ENCODE measurements at regions not wholly inside any gene's neighbourhood (a gene's known extent, or its start where the extent isn't known, plus 50 kb on each side); places are given as distances from the start of the nearest gene placed in this dataset.

- no peak overlapping the region for H3K4me3 Mint-ChIP-seq (ENCODE audit: unreplicated experiment)
- peaks cover 14% of the 10 kb centered on the region for H3K4me1 Mint-ChIP-seq (ENCODE audit: unreplicated experiment)
- no peak for DNase-seq (ENCODE audit: extremely low spot score, unreplicated experiment)
- no peaks in the 10 kb centered on the region for H3K36me3 Mint-ChIP-seq (ENCODE audit: unreplicated experiment)
- H3K27me3 Mint-ChIP-seq (ENCODE audit: unreplicated experiment) = no peaks in the 10 kb centered on the region
- TF ChIP-seq, protein P1, sequence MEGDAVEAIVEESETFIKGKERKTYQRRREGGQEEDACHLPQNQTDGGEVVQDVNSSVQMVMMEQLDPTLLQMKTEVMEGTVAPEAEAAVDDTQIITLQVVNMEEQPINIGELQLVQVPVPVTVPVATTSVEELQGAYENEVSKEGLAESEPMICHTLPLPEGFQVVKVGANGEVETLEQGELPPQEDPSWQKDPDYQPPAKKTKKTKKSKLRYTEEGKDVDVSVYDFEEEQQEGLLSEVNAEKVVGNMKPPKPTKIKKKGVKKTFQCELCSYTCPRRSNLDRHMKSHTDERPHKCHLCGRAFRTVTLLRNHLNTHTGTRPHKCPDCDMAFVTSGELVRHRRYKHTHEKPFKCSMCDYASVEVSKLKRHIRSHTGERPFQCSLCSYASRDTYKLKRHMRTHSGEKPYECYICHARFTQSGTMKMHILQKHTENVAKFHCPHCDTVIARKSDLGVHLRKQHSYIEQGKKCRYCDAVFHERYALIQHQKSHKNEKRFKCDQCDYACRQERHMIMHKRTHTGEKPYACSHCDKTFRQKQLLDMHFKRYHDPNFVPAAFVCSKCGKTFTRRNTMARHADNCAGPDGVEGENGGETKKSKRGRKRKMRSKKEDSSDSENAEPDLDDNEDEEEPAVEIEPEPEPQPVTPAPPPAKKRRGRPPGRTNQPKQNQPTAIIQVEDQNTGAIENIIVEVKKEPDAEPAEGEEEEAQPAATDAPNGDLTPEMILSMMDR (IDR thresholded peaks at IDR 0.05) = no peak
- no peak overlapping the region for H3K27ac Mint-ChIP-seq (ENCODE audit: unreplicated experiment)
- H3K9me3 Mint-ChIP-seq (ENCODE audit: unreplicated experiment) = no peaks in the 10 kb centered on the region
Observed at GRCh38 chr2:145352484-145352883, 832.6 kb upstream of the ZEB2 start.

- no peak for DNase-seq (ENCODE audit: extremely low spot score, unreplicated experiment)
- peaks cover 14% of the 10 kb centered on the region for H3K4me1 Mint-ChIP-seq (ENCODE audit: unreplicated experiment)
- H3K27ac Mint-ChIP-seq (ENCODE audit: unreplicated experiment) = no peak overlapping the region
- TF ChIP-seq, protein P1 (IDR thresholded peaks at IDR 0.05) = no peak
- no peaks in the 10 kb centered on the region for H3K9me3 Mint-ChIP-seq (ENCODE audit: unreplicated experiment)
- H3K36me3 Mint-ChIP-seq (ENCODE audit: unreplicated experiment) = no peaks in the 10 kb centered on the region
- H3K4me3 Mint-ChIP-seq (ENCODE audit: unreplicated experiment) = no peak overlapping the region
- H3K27me3 Mint-ChIP-seq (ENCODE audit: unreplicated experiment) = no peaks in the 10 kb centered on the region
Observed at GRCh38 chr2:145351864-145352425, 832.0 kb upstream of the ZEB2 start.

GRCh38 chr2:145350011-145350410 is 830.1 kb upstream of the ZEB2 start:
- no peak for DNase-seq (ENCODE audit: extremely low spot score, unreplicated experiment)
- TF ChIP-seq, protein P1 (IDR thresholded peaks at IDR 0.05) = no peak
- Mint-ChIP-seq H3K4me1 (ENCODE audit: unreplicated experiment) (peaks cover 3% of the 10 kb centered on the region), H3K36me3 (ENCODE audit: unreplicated experiment) (no peaks in the 10 kb centered on the region), H3K9me3 (ENCODE audit: unreplicated experiment) (no peaks in the 10 kb centered on the region), H3K4me3 (ENCODE audit: unreplicated experiment) (no peak overlapping the region), H3K27ac (ENCODE audit: unreplicated experiment) (no peak overlapping the region), H3K27me3 (ENCODE audit: unreplicated experiment) (no peaks in the 10 kb centered on the region)

GRCh38 chr2:145344076-145344724 is 824.3 kb upstream of the ZEB2 start:
- Mint-ChIP-seq H3K27ac (ENCODE audit: unreplicated experiment) (no peak overlapping the region), H3K4me3 (ENCODE audit: unreplicated experiment) (no peak overlapping the region), H3K27me3 (ENCODE audit: unreplicated experiment) (no peaks in the 10 kb centered on the region), H3K9me3 (ENCODE audit: unreplicated experiment) (peaks cover 16% of the 10 kb centered on the region), H3K36me3 (ENCODE audit: unreplicated experiment) (no peaks in the 10 kb centered on the region), H3K4me1 (ENCODE audit: unreplicated experiment) (peaks cover 3% of the 10 kb centered on the region)
- no peak for DNase-seq (ENCODE audit: extremely low spot score, unreplicated experiment)
- TF ChIP-seq, protein P1 (IDR thresholded peaks at IDR 0.05) = no peak

DNA sequence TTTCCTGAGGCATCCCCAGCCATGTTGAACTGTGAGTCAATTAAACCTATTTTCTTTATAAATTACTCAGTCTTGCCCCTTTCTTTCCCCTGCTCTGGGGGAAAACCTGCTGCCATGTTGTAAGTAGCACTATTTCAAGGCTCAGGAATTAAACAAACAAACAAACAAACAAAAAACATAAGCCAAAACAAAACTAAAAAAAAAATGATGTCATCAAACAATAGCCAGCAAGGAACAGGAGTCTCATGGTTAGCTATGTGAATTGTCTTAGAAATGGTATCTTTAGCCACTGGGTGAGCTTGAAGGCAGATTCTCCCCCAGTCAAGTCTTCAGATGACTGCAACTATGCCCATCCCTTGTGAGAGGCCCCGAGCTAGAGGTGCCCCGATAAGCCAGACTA is 823.4 kb upstream of the ZEB2 start:
- no peak overlapping the region for H3K27ac Mint-ChIP-seq (ENCODE audit: unreplicated experiment)
- TF ChIP-seq, protein P1 (IDR thresholded peaks at IDR 0.05) = no peak
- no peak for DNase-seq (ENCODE audit: extremely low spot score, unreplicated experiment)
- H3K4me1 Mint-ChIP-seq (ENCODE audit: unreplicated experiment) = peaks cover 3% of the 10 kb centered on the region
- no peak overlapping the region for H3K4me3 Mint-ChIP-seq (ENCODE audit: unreplicated experiment)
- peaks cover 16% of the 10 kb centered on the region for H3K9me3 Mint-ChIP-seq (ENCODE audit: unreplicated experiment)
- H3K27me3 Mint-ChIP-seq (ENCODE audit: unreplicated experiment) = no peaks in the 10 kb centered on the region
- no peaks in the 10 kb centered on the region for H3K36me3 Mint-ChIP-seq (ENCODE audit: unreplicated experiment)

Measured in osteocyte (in vitro differentiated cells).